Kidney epithelial cell (primary cell): ENCODE measurements at regions not wholly inside any gene's neighbourhood (a gene's known extent, or its start where the extent isn't known, plus 50 kb on each side); places are given as distances from the start of the nearest gene placed in this dataset.

Source experiments
- DNase-seq: peaks from one replicate; pipeline ENCODE4 v3.0.0-alpha.2; 2010; ENCODE audit warnings: low read depth
- H3K27me3 ChIP-seq: 2 replicates; pipeline ENCODE4 v1.6.0; 2011; ENCODE audit warnings: low read length; ENCODE audit not compliant: control insufficient read depth, insufficient read depth
- H3K36me3 ChIP-seq: 2 replicates; pipeline ENCODE4 v1.5.1; 2011; ENCODE audit warnings: low read length; ENCODE audit not compliant: control insufficient read depth, insufficient read depth
- H3K4me3 ChIP-seq: 2 replicates; pipeline ENCODE4 v1.5.1; 2011; ENCODE audit warnings: low read depth, mild to moderate bottlenecking, control low read depth, low read length
- TF ChIP-seq, protein P1 (sequence below): IDR thresholded peaks from 2 replicates; pipeline ENCODE4 v1.5.1; 2011; ENCODE audit warnings: mild to moderate bottlenecking, moderate library complexity, low read length, control low read depth, inconsistent platforms; ENCODE audit not compliant: insufficient read depth, poor library complexity, severe bottlenecking

- TF ChIP-seq, protein P1, sequence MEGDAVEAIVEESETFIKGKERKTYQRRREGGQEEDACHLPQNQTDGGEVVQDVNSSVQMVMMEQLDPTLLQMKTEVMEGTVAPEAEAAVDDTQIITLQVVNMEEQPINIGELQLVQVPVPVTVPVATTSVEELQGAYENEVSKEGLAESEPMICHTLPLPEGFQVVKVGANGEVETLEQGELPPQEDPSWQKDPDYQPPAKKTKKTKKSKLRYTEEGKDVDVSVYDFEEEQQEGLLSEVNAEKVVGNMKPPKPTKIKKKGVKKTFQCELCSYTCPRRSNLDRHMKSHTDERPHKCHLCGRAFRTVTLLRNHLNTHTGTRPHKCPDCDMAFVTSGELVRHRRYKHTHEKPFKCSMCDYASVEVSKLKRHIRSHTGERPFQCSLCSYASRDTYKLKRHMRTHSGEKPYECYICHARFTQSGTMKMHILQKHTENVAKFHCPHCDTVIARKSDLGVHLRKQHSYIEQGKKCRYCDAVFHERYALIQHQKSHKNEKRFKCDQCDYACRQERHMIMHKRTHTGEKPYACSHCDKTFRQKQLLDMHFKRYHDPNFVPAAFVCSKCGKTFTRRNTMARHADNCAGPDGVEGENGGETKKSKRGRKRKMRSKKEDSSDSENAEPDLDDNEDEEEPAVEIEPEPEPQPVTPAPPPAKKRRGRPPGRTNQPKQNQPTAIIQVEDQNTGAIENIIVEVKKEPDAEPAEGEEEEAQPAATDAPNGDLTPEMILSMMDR: no peak
- no peaks in the 10 kb centered on the region for H3K36me3 ChIP-seq
- no peak overlapping the region for H3K4me3 ChIP-seq
- peak; percentile 19 for DNase-seq
- no peaks in the 10 kb centered on the region for H3K27me3 ChIP-seq
Measured at GRCh38 chr17:56737421-56738161, 96.1 kb downstream of the C17orf67 start.

- DNase-seq: no peak
- no peak overlapping the region for H3K4me3 ChIP-seq
- no peaks in the 10 kb centered on the region for H3K36me3 ChIP-seq
- TF ChIP-seq, protein P1: no peak
- H3K27me3 ChIP-seq: no peaks in the 10 kb centered on the region
Measured at GRCh38 chr17:56739376-56739775, 94.3 kb downstream of the C17orf67 start.

DNA sequence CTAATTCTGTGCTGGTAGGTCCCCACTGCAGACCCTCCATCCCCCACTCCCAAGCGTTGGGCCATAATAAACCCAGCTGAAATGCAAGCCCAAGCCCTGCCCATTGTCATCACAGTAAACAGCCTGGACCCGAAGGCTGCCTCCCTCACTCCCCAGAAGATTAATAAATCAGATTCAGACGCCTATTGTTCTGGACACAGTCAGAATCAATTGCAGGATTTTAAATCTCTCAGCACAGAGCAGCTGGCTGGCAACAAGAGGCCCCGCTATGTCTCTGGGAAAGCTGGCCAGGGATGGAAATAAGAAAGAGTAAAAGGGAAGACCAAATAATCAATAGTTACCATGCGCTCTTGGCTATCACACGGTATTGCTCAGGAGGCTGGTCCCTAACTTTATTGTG is 93.9 kb downstream of the C17orf67 start:
- no peak overlapping the region for H3K4me3 ChIP-seq
- H3K27me3 ChIP-seq: no peaks in the 10 kb centered on the region
- TF ChIP-seq, protein P1: no peak
- no peaks in the 10 kb centered on the region for H3K36me3 ChIP-seq
- DNase-seq: no peak

GRCh38 chr17:56740481-56740880 is 93.2 kb downstream of the C17orf67 start:
- no peak for DNase-seq
- TF ChIP-seq, protein P1: no peak
- H3K36me3 ChIP-seq: no peaks in the 10 kb centered on the region

More at GRCh38 chr17:56740481-56740880, 93.2 kb downstream of the C17orf67 start:
- Histone ChIP-seq H3K27me3 (no peaks in the 10 kb centered on the region), H3K4me3 (no peak overlapping the region)
